AG10803 (cell line): ENCODE measurements at regions not wholly inside any gene's neighbourhood (a gene's known extent, or its start where the extent isn't known, plus 50 kb on each side); places are given as distances from the start of the nearest gene placed in this dataset.

Source experiments
- DNase-seq: peaks from one replicate; pipeline ENCODE4 v3.0.0; 2010; ENCODE audit warnings: low read depth
- H3K4me3 ChIP-seq: 2 replicates; pipeline ENCODE4 v1.5.1; 2011; ENCODE audit warnings: mild to moderate bottlenecking, low read length, control low read depth
- CTCF ChIP-seq: conservative IDR thresholded peaks from 2 replicates; pipeline ENCODE4 v1.5.1; 2011; ENCODE audit warnings: mild to moderate bottlenecking, low read length, control low read depth, inconsistent platforms

GRCh38 chr9:96040591-96041461 lies 165.3 kb downstream of the ERCC6L2 start:
- no peak for DNase-seq
- no peak overlapping the region for H3K4me3 ChIP-seq
- no peak for TF ChIP-seq CTCF

- TF ChIP-seq CTCF = no peak
- DNase-seq = no peak
- H3K4me3 ChIP-seq = no peak overlapping the region
Measured at GRCh38 chr9:96038914-96039313, 163.4 kb downstream of the ERCC6L2 start.

GRCh38 chr9:96038271-96038670 lies 162.8 kb downstream of the ERCC6L2 start:
- DNase-seq = no peak
- no peak overlapping the region for H3K4me3 ChIP-seq
- no peak for TF ChIP-seq CTCF

GRCh38 chr9:96034553-96035122 lies 159.1 kb downstream of the ERCC6L2 start:
- TF ChIP-seq CTCF = no peak
- no peak overlapping the region for H3K4me3 ChIP-seq
- no peak for DNase-seq

- no peak overlapping the region for H3K4me3 ChIP-seq
- TF ChIP-seq CTCF = no peak
- DNase-seq = no peak
Measured at GRCh38 chr9:96033896-96034295, 158.4 kb downstream of the ERCC6L2 start.

GRCh38 chr9:96031916-96032534 lies 156.5 kb downstream of the ERCC6L2 start:
- TF ChIP-seq CTCF = no peak
- DNase-seq = no peak
- H3K4me3 ChIP-seq = no peak overlapping the region
